Stimulated activated naive CD8-positive, alpha-beta T cell treated with anti-CD3 and anti-CD28 coated beads, Interleukin-15, amount 100 ng/mL, for 72 hours (primary cell): ENCODE measurements at regions not wholly inside any gene's neighbourhood (a gene's known extent, or its start where the extent isn't known, plus 50 kb on each side); places are given as distances from the start of the nearest gene placed in this dataset.
"Not testable (repeated sequence)": the region's sequence is repeated elsewhere in the genome, so short reads cannot be mapped to it uniquely, and the experiment has no call there.

Experiments
- ATAC-seq: fragments of 150-1000 bp; cut with Tn5 transposase; 2 replicates; pipeline ENCODE4 v1.10.0; 2021; ENCODE audit warnings: mild to moderate bottlenecking, moderate library complexity
- DNase-seq, 2 donors: peaks; one replicate each; pipeline ENCODE4 v3.0.0; 2021 to 2022
- H3K27ac Mint-ChIP-seq, 2 donors: one replicate each; pipeline ENCODE4 v1.8.0; 2022; ENCODE audit warnings: mild to moderate bottlenecking in 2 of 2, mixed read lengths in 2 of 2, moderate library complexity in 2 of 2
- H3K27me3 Mint-ChIP-seq: one replicate; pipeline ENCODE4 v1.8.0; 2022; ENCODE audit warnings: mixed read lengths
- H3K4me1 Mint-ChIP-seq: one replicate; pipeline ENCODE4 v1.8.0; 2022; ENCODE audit warnings: mild to moderate bottlenecking, mixed read lengths
- H3K4me3 Mint-ChIP-seq, 2 donors: one replicate each; pipeline ENCODE4 v1.8.0; 2022; ENCODE audit warnings: mild to moderate bottlenecking in 2 of 2, mixed read lengths in 2 of 2, moderate library complexity in 1 of 2
- H3K9me3 Mint-ChIP-seq, 2 donors: one replicate each; pipeline ENCODE4 v1.8.0; 2022; ENCODE audit warnings: mixed read lengths in 2 of 2

- no peak for DNase-seq
- ATAC-seq: no peak
- H3K4me1 Mint-ChIP-seq: no peaks in the 10 kb centered on the region
- H3K9me3 Mint-ChIP-seq: no peaks in the 10 kb centered on the region
- no peak overlapping the region for H3K27ac Mint-ChIP-seq
- no peak overlapping the region for H3K4me3 Mint-ChIP-seq
- no peaks in the 10 kb centered on the region for H3K27me3 Mint-ChIP-seq
Observed at GRCh38 chr1:90864681-90865080, 147.6 kb upstream of the BARHL2 start.

GRCh38 chr1:90862782-90863181, 145.7 kb upstream of the BARHL2 start:
- no peak for ATAC-seq
- no peaks in the 10 kb centered on the region for H3K9me3 Mint-ChIP-seq
- DNase-seq: no peak
- H3K4me3 Mint-ChIP-seq: no peak overlapping the region
- H3K4me1 Mint-ChIP-seq: no peaks in the 10 kb centered on the region
- H3K27me3 Mint-ChIP-seq: no peaks in the 10 kb centered on the region
- H3K27ac Mint-ChIP-seq: no peak overlapping the region

- not testable (repeated sequence) for H3K27ac Mint-ChIP-seq, H3K27me3 Mint-ChIP-seq, H3K4me3 Mint-ChIP-seq, H3K4me1 Mint-ChIP-seq, DNase-seq, ATAC-seq, H3K9me3 Mint-ChIP-seq
Observed at GRCh38 chr1:90861421-90861820, 144.3 kb upstream of the BARHL2 start.

GRCh38 chr1:90856463-90857007, 139.4 kb upstream of the BARHL2 start:
- Mint-ChIP-seq H3K9me3 (no peaks in the 10 kb centered on the region), H3K27ac (no peak overlapping the region), H3K27me3 (peaks cover 46% of the 10 kb centered on the region), H3K4me1 (peaks cover 9% of the 10 kb centered on the region), H3K4me3 (no peak overlapping the region)
- ATAC-seq (no peak), DNase-seq (no peak)

GRCh38 chr1:90854397-90854924, 137.4 kb upstream of the BARHL2 start:
- Mint-ChIP-seq H3K27me3 (peaks cover 64% of the 10 kb centered on the region), H3K27ac (no peak overlapping the region), H3K4me1 (peaks cover 21% of the 10 kb centered on the region), H3K4me3 (no peak overlapping the region), H3K9me3 (no peaks in the 10 kb centered on the region)
- DNase-seq: no peak
- ATAC-seq: no peak

GRCh38 chr1:90851711-90852050, 134.6 kb upstream of the BARHL2 start:
- ATAC-seq (peak; percentile 4), DNase-seq (no peak)
- Mint-ChIP-seq H3K4me3 (peak overlapping the region; percentile 73 to 79), H3K27ac (no peak overlapping the region), H3K9me3 (no peaks in the 10 kb centered on the region), H3K4me1 (peaks cover 21% of the 10 kb centered on the region), H3K27me3 (peaks cover 81% of the 10 kb centered on the region)

GRCh38 chr1:90850898-90851710, 134.0 kb upstream of the BARHL2 start:
- Mint-ChIP-seq H3K9me3 (no peaks in the 10 kb centered on the region), H3K27ac (no peak overlapping the region), H3K4me3 (peak overlapping the region; percentile 80 to 85), H3K4me1 (peaks cover 21% of the 10 kb centered on the region), H3K27me3 (peaks cover 81% of the 10 kb centered on the region)
- DNase-seq (peak; percentile 72), ATAC-seq (peak; percentile 98)

GRCh38 chr1:90850181-90850897, 133.2 kb upstream of the BARHL2 start:
- peaks cover 81% of the 10 kb centered on the region for H3K27me3 Mint-ChIP-seq
- DNase-seq (peak in 1 of 2 donors; percentile 10), ATAC-seq (no peak)
- H3K4me1 Mint-ChIP-seq: peaks cover 21% of the 10 kb centered on the region
- peak overlapping the region; percentile 80 to 85 for H3K4me3 Mint-ChIP-seq
- H3K27ac Mint-ChIP-seq: no peak overlapping the region
- H3K9me3 Mint-ChIP-seq: no peaks in the 10 kb centered on the region

GRCh38 chr1:90841473-90841872, 124.4 kb upstream of the BARHL2 start:
- peaks cover 96% of the 10 kb centered on the region for H3K27me3 Mint-ChIP-seq
- H3K27ac Mint-ChIP-seq: no peak overlapping the region
- DNase-seq (no peak), ATAC-seq (no peak)
- no peak overlapping the region for H3K4me3 Mint-ChIP-seq
- peaks cover 8% of the 10 kb centered on the region for H3K4me1 Mint-ChIP-seq
- peaks cover 0 to 3% of the 10 kb centered on the region in 2 donors for H3K9me3 Mint-ChIP-seq

GRCh38 chr1:90840352-90840751, 123.2 kb upstream of the BARHL2 start:
- Mint-ChIP-seq H3K4me1 (peaks cover 16% of the 10 kb centered on the region), H3K9me3 (peaks cover 0 to 4% of the 10 kb centered on the region in 2 donors), H3K27me3 (peaks cover 96% of the 10 kb centered on the region), H3K27ac (no peak overlapping the region), H3K4me3 (no peak overlapping the region)
- no peak for DNase-seq
- ATAC-seq: no peak

- peaks cover 0 to 4% of the 10 kb centered on the region in 2 donors for H3K9me3 Mint-ChIP-seq
Observed at GRCh38 chr1:90839323-90839722, 122.2 kb upstream of the BARHL2 start.

GRCh38 chr1:90838720-90839119, 121.6 kb upstream of the BARHL2 start:
- Mint-ChIP-seq H3K4me3 (no peak overlapping the region), H3K27me3 (peaks cover 96% of the 10 kb centered on the region), H3K4me1 (peaks cover 32% of the 10 kb centered on the region), H3K9me3 (peaks cover 0 to 4% of the 10 kb centered on the region in 2 donors), H3K27ac (no peak overlapping the region)
- DNase-seq: no peak
- no peak for ATAC-seq

More at GRCh38 chr1:90839323-90839722, 122.2 kb upstream of the BARHL2 start:
- Mint-ChIP-seq H3K4me3 (no peak overlapping the region), H3K4me1 (peaks cover 26% of the 10 kb centered on the region), H3K27me3 (peaks cover 96% of the 10 kb centered on the region), H3K27ac (no peak overlapping the region)
- no peak for DNase-seq
- ATAC-seq: no peak

GRCh38 chr1:90837420-90837819, 120.3 kb upstream of the BARHL2 start:
- H3K27me3 Mint-ChIP-seq: peaks cover 100% of the 10 kb centered on the region
- peaks cover 0 to 4% of the 10 kb centered on the region in 2 donors for H3K9me3 Mint-ChIP-seq
- no peak overlapping the region for H3K4me3 Mint-ChIP-seq
- no peak for ATAC-seq
- no peak overlapping the region for H3K27ac Mint-ChIP-seq
- H3K4me1 Mint-ChIP-seq: peaks cover 32% of the 10 kb centered on the region
- DNase-seq: no peak

- Mint-ChIP-seq H3K4me3 (peak overlapping the region; percentile 48 to 64), H3K27me3 (peaks cover 100% of the 10 kb centered on the region), H3K9me3 (peaks cover 0 to 4% of the 10 kb centered on the region in 2 donors), H3K4me1 (peaks cover 37% of the 10 kb centered on the region), H3K27ac (no peak overlapping the region)
- DNase-seq (no peak), ATAC-seq (no peak)
Observed at GRCh38 chr1:90836345-90836679, 119.2 kb upstream of the BARHL2 start.

- no peak overlapping the region for H3K27ac Mint-ChIP-seq
- H3K9me3 Mint-ChIP-seq: peaks cover 0 to 4% of the 10 kb centered on the region in 2 donors
- peaks cover 100% of the 10 kb centered on the region for H3K27me3 Mint-ChIP-seq
- ATAC-seq (peak; percentile 37), DNase-seq (no peak)
- H3K4me1 Mint-ChIP-seq: peaks cover 32% of the 10 kb centered on the region
- H3K4me3 Mint-ChIP-seq: peak overlapping the region; percentile 58 to 64
Observed at GRCh38 chr1:90835661-90836344, 118.7 kb upstream of the BARHL2 start.
